Neuronal stem cell (in vitro differentiated cells): ENCODE measurements at regions not wholly inside any gene's neighbourhood (a gene's known extent, or its start where the extent isn't known, plus 50 kb on each side); places are given as distances from the start of the nearest gene placed in this dataset.

Source experiments
- DNase-seq: peaks from one replicate; pipeline ENCODE4 v3.0.0-alpha.2; 2013; ENCODE audit warnings: low spot score
- H2AFZ ChIP-seq: one replicate; pipeline ENCODE4 v1.6.1; 2013; ENCODE audit warnings: mild to moderate bottlenecking, low read length, inconsistent platforms
- H2AK5ac ChIP-seq: 2 replicates; pipeline ENCODE4 v1.6.1; 2013; ENCODE audit warnings: low read depth, mild to moderate bottlenecking, inconsistent platforms, low read length, moderate library complexity, mixed read lengths
- H2BK120ac ChIP-seq: 2 replicates; pipeline ENCODE4 v1.6.1; 2013; ENCODE audit warnings: low read depth, mild to moderate bottlenecking, inconsistent platforms, low read length, moderate library complexity, mixed read lengths
- H2BK12ac ChIP-seq: one replicate; pipeline ENCODE4 v1.6.1; 2013; ENCODE audit warnings: low read length, inconsistent platforms
- H2BK15ac ChIP-seq: 2 replicates; pipeline ENCODE4 v1.6.1; 2013; ENCODE audit warnings: mild to moderate bottlenecking, low read length, inconsistent platforms, mixed read lengths
- H2BK5ac ChIP-seq: one replicate; pipeline ENCODE4 v1.6.1; 2013; ENCODE audit warnings: inconsistent platforms, mild to moderate bottlenecking, low read length, moderate library complexity
- H3K14ac ChIP-seq: one replicate; pipeline ENCODE4 v1.6.1; 2013; ENCODE audit warnings: low read length, inconsistent platforms
- H3K18ac ChIP-seq: 2 replicates; pipeline ENCODE4 v1.6.1; 2013; ENCODE audit warnings: low read length, inconsistent platforms
- H3K23ac ChIP-seq: 2 replicates; pipeline ENCODE4 v1.6.1; 2013; ENCODE audit warnings: low read depth, mild to moderate bottlenecking, mixed read lengths, low read length, inconsistent platforms; ENCODE audit not compliant: poor library complexity
- H3K27ac ChIP-seq: replicated peaks from 3 replicates; pipeline ENCODE4 v1.5.1; 2013; ENCODE audit warnings: low read length, inconsistent platforms
- H3K27me3 ChIP-seq, 3 experiments: 2 replicates each; pipeline ENCODE4 v1.6.1; 2013; ENCODE audit warnings: low read length in 3 of 3, mild to moderate bottlenecking in 2 of 3, inconsistent platforms in 1 of 3, low read depth in 1 of 3, mixed read lengths in 1 of 3, moderate library complexity in 1 of 3; ENCODE audit not compliant: control insufficient read depth in 3 of 3, insufficient read depth in 3 of 3
- H3K36me3 ChIP-seq, 2 donors: replicated peaks in 1 of 2; 2 replicates each; pipeline ENCODE4 v1.6.1; 2013; ENCODE audit warnings: low read length in 2 of 2; ENCODE audit not compliant: control insufficient read depth in 2 of 2, insufficient read depth in 2 of 2
- H3K4ac ChIP-seq: 2 replicates; pipeline ENCODE4 v1.6.1; 2013; ENCODE audit warnings: inconsistent platforms, mild to moderate bottlenecking, low read length, moderate library complexity
- H3K4me1 ChIP-seq, 2 donors: 1 replicate in 1 of 2; 2 replicates in 1 of 2; pipeline ENCODE4 v1.6.1; 2013; ENCODE audit warnings: low read length in 2 of 2, low read depth in 1 of 2; ENCODE audit not compliant: control insufficient read depth in 2 of 2, insufficient read depth in 1 of 2
- H3K4me2 ChIP-seq: one replicate; pipeline ENCODE4 v1.6.1; 2013; ENCODE audit warnings: mild to moderate bottlenecking, low read length, inconsistent platforms; ENCODE audit not compliant: insufficient read depth, poor library complexity, severe bottlenecking
- H3K4me3 ChIP-seq, 2 donors: 2 replicates each; pipeline ENCODE4 v1.5.1; 2013; ENCODE audit warnings: low read length in 2 of 2, mild to moderate bottlenecking in 2 of 2, inconsistent platforms in 1 of 2, moderate library complexity in 1 of 2
- H3K79me1 ChIP-seq: one replicate; pipeline ENCODE4 v1.6.1; 2013; ENCODE audit warnings: low read depth, mild to moderate bottlenecking, inconsistent platforms, low read length, moderate library complexity
- H3K9ac ChIP-seq: one replicate; pipeline ENCODE4 v1.6.1; 2013; ENCODE audit warnings: mild to moderate bottlenecking, low read depth, low read length, inconsistent platforms; ENCODE audit not compliant: poor library complexity
- H3K9me3 ChIP-seq, 2 donors: replicated peaks in 1 of 2; 2 replicates each; pipeline versions ENCODE3 to v1.6.1; 2013; ENCODE audit warnings: low read length in 2 of 2, mild to moderate bottlenecking in 2 of 2, inconsistent platforms in 1 of 2, low read depth in 1 of 2, mixed read lengths in 1 of 2, moderate library complexity in 1 of 2; ENCODE audit not compliant: control insufficient read depth in 2 of 2, insufficient read depth in 1 of 2
- H4K8ac ChIP-seq: one replicate; pipeline ENCODE4 v1.6.1; 2013; ENCODE audit warnings: low read depth, mild to moderate bottlenecking, inconsistent platforms, low read length, moderate library complexity
- H4K91ac ChIP-seq: one replicate; pipeline ENCODE4 v1.6.1; 2013; ENCODE audit warnings: low read length, low read depth, mild to moderate bottlenecking, inconsistent platforms; ENCODE audit not compliant: poor library complexity
- WGBS, 2 donors: extraction: QIAGEN DNeasy Blood & Tissue Kit; methylation state at CpG; one replicate each; pipeline ENCODE4 v1.1.7; 2013; ENCODE audit warnings: missing lambda C conversion rate in 2 of 2, mixed read lengths in 1 of 2; ENCODE audit not compliant: insufficient read length in 2 of 2, insufficient replicate concordance in 1 of 2; ENCODE audit errors: extremely low coverage in 2 of 2; 5-methylcytosine and 5-hydroxymethylcytosine counted together

- Histone ChIP-seq H3K4me2 (no peak overlapping the region), H2BK15ac (no peak overlapping the region), H3K9me3 (no peaks in the 10 kb centered on the region), H4K91ac (no peak overlapping the region), H3K23ac (peak overlapping the region; percentile 44), H3K4me3 (no peak overlapping the region), H3K79me1 (no peaks in the 10 kb centered on the region), H3K14ac (peak overlapping the region; percentile 75), H3K18ac (peak overlapping the region; percentile 44), H3K36me3 (no peaks in the 10 kb centered on the region), H2AK5ac (peak overlapping the region; percentile 53), H3K27ac (no peak overlapping the region), H3K9ac (peak overlapping the region; percentile 50), H4K8ac (peak overlapping the region; percentile 19), H2BK12ac (no peak overlapping the region), H2BK5ac (peak overlapping the region; percentile 49), H3K4ac (no peak overlapping the region), H2BK120ac (no peak overlapping the region), H3K4me1 (peaks cover 0 to 8% of the 10 kb centered on the region in 2 donors), H2AFZ (no peak overlapping the region), H3K27me3 (peaks cover 0 to 23% (median 2%) of the 10 kb centered on the region in 3 experiments)
- no CpG with 5 or more reads among the region's 29 CpGs for WGBS, 2 donors
- DNase-seq: no peak
Observed at GRCh38 chr17:79305768-79306423, 231.3 kb downstream of the ENGASE start.

- no CpG with 5 or more reads among the region's 10 CpGs for whole genome bisulfite sequencing, 2 donors
- H3K9ac ChIP-seq: no peak overlapping the region
- H3K4me2 ChIP-seq: no peak overlapping the region
- H4K91ac ChIP-seq: no peak overlapping the region
- no peak overlapping the region for H3K4me3 ChIP-seq
- H3K27me3 ChIP-seq: peaks cover 0 to 23% (median 2%) of the 10 kb centered on the region in 3 experiments
- H3K18ac ChIP-seq: no peak overlapping the region
- no peaks in the 10 kb centered on the region for H3K36me3 ChIP-seq
- no peak overlapping the region for H2BK5ac ChIP-seq
- H2BK12ac ChIP-seq: no peak overlapping the region
- no peak for DNase-seq
- no peak overlapping the region for H3K4ac ChIP-seq
- H2BK120ac ChIP-seq: no peak overlapping the region
- H2BK15ac ChIP-seq: no peak overlapping the region
- H3K9me3 ChIP-seq: no peaks in the 10 kb centered on the region
- peak overlapping the region; percentile 53 for H2AK5ac ChIP-seq
- no peak overlapping the region for H3K23ac ChIP-seq
- H4K8ac ChIP-seq: no peak overlapping the region
- no peak overlapping the region for H2AFZ ChIP-seq
- peak overlapping the region; percentile 47 for H3K14ac ChIP-seq
- H3K27ac ChIP-seq: no peak overlapping the region
- H3K79me1 ChIP-seq: no peaks in the 10 kb centered on the region
- H3K4me1 ChIP-seq: peaks cover 0 to 8% of the 10 kb centered on the region in 2 donors
Observed at GRCh38 chr17:79305376-79305767, 230.7 kb downstream of the ENGASE start.

- no peak overlapping the region for H4K91ac ChIP-seq
- no peaks in the 10 kb centered on the region for H3K36me3 ChIP-seq
- H2BK5ac ChIP-seq: no peak overlapping the region
- DNase-seq: no peak
- no peaks in the 10 kb centered on the region for H3K9me3 ChIP-seq
- no peak overlapping the region for H2BK120ac ChIP-seq
- no peaks in the 10 kb centered on the region for H3K79me1 ChIP-seq
- H3K4me3 ChIP-seq: peak overlapping the region in 1 of 2 donors; percentile 48
- peak overlapping the region; percentile 38 for H3K23ac ChIP-seq
- no peak overlapping the region for H2AFZ ChIP-seq
- no peak overlapping the region for H2BK12ac ChIP-seq
- H3K4me1 ChIP-seq: peaks cover 0 to 8% of the 10 kb centered on the region in 2 donors
- no peak overlapping the region for H2AK5ac ChIP-seq
- H4K8ac ChIP-seq: no peak overlapping the region
- no peak overlapping the region for H3K18ac ChIP-seq
- H3K9ac ChIP-seq: peak overlapping the region; percentile 31
- no CpG with 5 or more reads among the region's 13 CpGs for WGBS, 2 donors
- no peak overlapping the region for H3K27ac ChIP-seq
- no peak overlapping the region for H3K14ac ChIP-seq
- no peak overlapping the region for H3K4ac ChIP-seq
- peaks cover 0 to 23% (median 2%) of the 10 kb centered on the region in 3 experiments for H3K27me3 ChIP-seq
- H2BK15ac ChIP-seq: no peak overlapping the region
- no peak overlapping the region for H3K4me2 ChIP-seq
Observed at GRCh38 chr17:79304884-79305283, 230.3 kb downstream of the ENGASE start.

- H2BK12ac ChIP-seq: no peak overlapping the region
- no peak for DNase-seq
- no peak overlapping the region for H2AFZ ChIP-seq
- no peak overlapping the region for H3K4me2 ChIP-seq
- H2BK120ac ChIP-seq: no peak overlapping the region
- no peaks in the 10 kb centered on the region for H3K9me3 ChIP-seq
- H3K23ac ChIP-seq: no peak overlapping the region
- no peak overlapping the region for H3K27ac ChIP-seq
- no peaks in the 10 kb centered on the region for H3K36me3 ChIP-seq
- peak overlapping the region; percentile 72 for H3K14ac ChIP-seq
- no peak overlapping the region for H2BK15ac ChIP-seq
- no peak overlapping the region for H3K18ac ChIP-seq
- H2BK5ac ChIP-seq: no peak overlapping the region
- no CpG with 5 or more reads among the region's 7 CpGs for WGBS, 2 donors
- H3K79me1 ChIP-seq: no peaks in the 10 kb centered on the region
- H2AK5ac ChIP-seq: no peak overlapping the region
- peaks cover 0 to 8% of the 10 kb centered on the region in 2 donors for H3K4me1 ChIP-seq
- no peak overlapping the region for H4K8ac ChIP-seq
- peak overlapping the region; percentile 53 for H3K9ac ChIP-seq
- H3K4me3 ChIP-seq: peak overlapping the region in 1 of 2 donors; percentile 72
- peaks cover 0 to 23% (median 2%) of the 10 kb centered on the region in 3 experiments for H3K27me3 ChIP-seq
- no peak overlapping the region for H4K91ac ChIP-seq
- no peak overlapping the region for H3K4ac ChIP-seq
Observed at GRCh38 chr17:79303641-79304205, 229.1 kb downstream of the ENGASE start.
